GM12874 (cell line): ENCODE measurements at regions not wholly inside any gene's neighbourhood (a gene's known extent, or its start where the extent isn't known, plus 50 kb on each side); places are given as distances from the start of the nearest gene placed in this dataset.

Source experiments
- CTCF ChIP-seq: IDR thresholded peaks from 2 replicates; pipeline ENCODE4 v1.5.1; 2011; ENCODE audit warnings: low read depth, mild to moderate bottlenecking, control low read depth, low read length, moderate library complexity; ENCODE audit not compliant: insufficient read depth

GRCh38 chr2:154941379-154941778 lies 242.9 kb downstream of the KCNJ3 start:
- TF ChIP-seq CTCF, result no peak

GRCh38 chr2:154934213-154934612 lies 235.7 kb downstream of the KCNJ3 start:
- TF ChIP-seq CTCF, result no peak

- no peak for TF ChIP-seq CTCF
These were observed 226.0 kb downstream of the KCNJ3 start for GRCh38 chr2:154924531-154924930.

- no peak for TF ChIP-seq CTCF
These were observed 216.1 kb downstream of the KCNJ3 start for GRCh38 chr2:154914561-154914960.

- no peak for TF ChIP-seq CTCF
These were observed 213.7 kb downstream of the KCNJ3 start for GRCh38 chr2:154912215-154912614.

- TF ChIP-seq CTCF, result no peak
These were observed 213.2 kb downstream of the KCNJ3 start for GRCh38 chr2:154911729-154912128.

GRCh38 chr2:154910701-154911100 lies 212.2 kb downstream of the KCNJ3 start:
- no peak for TF ChIP-seq CTCF

- TF ChIP-seq CTCF, result no peak
These were observed 209.8 kb downstream of the KCNJ3 start for GRCh38 chr2:154908327-154908726.
